KMS-11 (cell line): ENCODE measurements at regions not wholly inside any gene's neighbourhood (a gene's known extent, or its start where the extent isn't known, plus 50 kb on each side); places are given as distances from the start of the nearest gene placed in this dataset.
"Not testable (repeated sequence)": the region's sequence is repeated elsewhere in the genome, so short reads cannot be mapped to it uniquely, and the experiment has no call there.

ENCODE experiments used
- H2AFZ ChIP-seq: fragments of 200-600 bp; sonication (generic); 2 replicates; pipeline ENCODE4 v1.6.1; 2016; ENCODE audit warnings: antibody characterized with exemption, mixed run types, low read depth
- H3K27ac ChIP-seq: fragments of 200-600 bp; sonication (generic); 2 replicates; pipeline ENCODE4 v1.6.1; 2016; ENCODE audit warnings: mild to moderate bottlenecking, mixed run types
- H3K27me3 ChIP-seq: fragments of 200-600 bp; sonication (generic); 2 replicates; pipeline ENCODE4 v1.6.1; 2017; ENCODE audit warnings: mild to moderate bottlenecking, low read depth, mixed run types, moderate library complexity; ENCODE audit not compliant: insufficient read depth
- H3K36me3 ChIP-seq: fragments of 200-600 bp; sonication (generic); 2 replicates; pipeline ENCODE4 v1.6.1; 2017; ENCODE audit warnings: mild to moderate bottlenecking, mixed run types; ENCODE audit not compliant: insufficient read depth
- H3K4me1 ChIP-seq: fragments of 200-600 bp; sonication (generic); 2 replicates; pipeline ENCODE4 v1.6.1; 2016; ENCODE audit warnings: mild to moderate bottlenecking, low read depth, mixed run types; ENCODE audit not compliant: poor library complexity, severe bottlenecking
- H3K4me2 ChIP-seq: fragments of 200-600 bp; sonication (generic); 2 replicates; pipeline ENCODE4 v1.7.0; 2016; ENCODE audit warnings: mild to moderate bottlenecking, mixed run types
- H3K4me3 ChIP-seq: fragments of 200-600 bp; sonication (generic); IDR thresholded peaks from 2 replicates; pipeline ENCODE4 v1.6.1; 2017; ENCODE audit warnings: low read depth, low read length, mixed read lengths; ENCODE audit not compliant: insufficient read depth
- H3K79me2 ChIP-seq: fragments of 200-600 bp; sonication (generic); 2 replicates; pipeline ENCODE4 v1.6.1; 2016; ENCODE audit warnings: low read depth, mixed run types; ENCODE audit not compliant: insufficient read depth
- H3K9ac ChIP-seq: fragments of 200-600 bp; sonication (generic); 2 replicates; pipeline ENCODE4 v1.6.1; 2016; ENCODE audit warnings: mild to moderate bottlenecking, mixed run types
- H4K20me1 ChIP-seq: fragments of 200-600 bp; sonication (generic); 2 replicates; pipeline ENCODE4 v1.6.1; 2016; ENCODE audit warnings: mild to moderate bottlenecking, mixed run types; ENCODE audit not compliant: insufficient read depth
- CTCF ChIP-seq: fragments of 200-600 bp; sonication (generic); conservative IDR thresholded peaks from 2 replicates; pipeline ENCODE4 v1.6.1; 2017; ENCODE audit warnings: low read depth, mild to moderate bottlenecking, antibody characterized with exemption, low read length, moderate library complexity, mixed read lengths

GRCh38 chr10:65166272-65166671 is 1645.1 kb downstream of the REEP3 start:
- H3K27me3 ChIP-seq, result no peaks in the 10 kb centered on the region

GRCh38 chr10:65172249-65172648 is 1651.0 kb downstream of the REEP3 start:
- no peaks in the 10 kb centered on the region for H3K27me3 ChIP-seq
- H3K4me3 ChIP-seq, result no peak overlapping the region
- no peaks in the 10 kb centered on the region for H3K36me3 ChIP-seq
- no peak overlapping the region for H3K4me2 ChIP-seq
- no peak overlapping the region for H2AFZ ChIP-seq
- no peak overlapping the region for H3K9ac ChIP-seq
- TF ChIP-seq CTCF, result no peak
- no peaks in the 10 kb centered on the region for H4K20me1 ChIP-seq
- no peaks in the 10 kb centered on the region for H3K4me1 ChIP-seq
- no peaks in the 10 kb centered on the region for H3K79me2 ChIP-seq
- no peak overlapping the region for H3K27ac ChIP-seq

More at GRCh38 chr10:65166272-65166671, 1645.1 kb downstream of the REEP3 start:
- Histone ChIP-seq H3K4me2 (no peak overlapping the region), H3K4me1 (no peaks in the 10 kb centered on the region), H3K4me3 (no peak overlapping the region), H3K9ac (no peak overlapping the region), H4K20me1 (no peaks in the 10 kb centered on the region), H3K27ac (no peak overlapping the region), H3K36me3 (no peaks in the 10 kb centered on the region), H3K79me2 (no peaks in the 10 kb centered on the region), H2AFZ (no peak overlapping the region)
- no peak for TF ChIP-seq CTCF

- H2AFZ ChIP-seq, result no peak overlapping the region
- no peak overlapping the region for H3K27ac ChIP-seq
- H3K4me2 ChIP-seq, result no peak overlapping the region
- H3K27me3 ChIP-seq, result no peaks in the 10 kb centered on the region
- H3K9ac ChIP-seq, result no peak overlapping the region
- H3K79me2 ChIP-seq, result no peaks in the 10 kb centered on the region
- no peaks in the 10 kb centered on the region for H3K36me3 ChIP-seq
- no peak overlapping the region for H3K4me3 ChIP-seq
- no peaks in the 10 kb centered on the region for H3K4me1 ChIP-seq
- TF ChIP-seq CTCF, result no peak
- no peaks in the 10 kb centered on the region for H4K20me1 ChIP-seq
These were observed 1655.8 kb downstream of the REEP3 start for GRCh38 chr10:65176994-65177393.

GRCh38 chr10:65183236-65183635 is 1662.0 kb downstream of the REEP3 start:
- no peak overlapping the region for H2AFZ ChIP-seq

GRCh38 chr10:65186668-65187067 is 1665.5 kb downstream of the REEP3 start:
- H2AFZ ChIP-seq, H3K27me3 ChIP-seq, H4K20me1 ChIP-seq: not testable (repeated sequence)

More at GRCh38 chr10:65183236-65183635, 1662.0 kb downstream of the REEP3 start:
- TF ChIP-seq CTCF, result no peak
- Histone ChIP-seq H3K4me2 (no peak overlapping the region), H3K79me2 (no peaks in the 10 kb centered on the region), H3K4me1 (no peaks in the 10 kb centered on the region), H3K27me3 (no peaks in the 10 kb centered on the region), H3K9ac (no peak overlapping the region), H3K36me3 (no peaks in the 10 kb centered on the region), H3K4me3 (no peak overlapping the region), H4K20me1 (no peaks in the 10 kb centered on the region), H3K27ac (no peak overlapping the region)

More at GRCh38 chr10:65186668-65187067, 1665.5 kb downstream of the REEP3 start:
- H3K4me3 ChIP-seq, H3K79me2 ChIP-seq, H3K4me1 ChIP-seq, H3K27ac ChIP-seq, H3K9ac ChIP-seq, H3K36me3 ChIP-seq, H3K4me2 ChIP-seq: not testable (repeated sequence)
